Epithelial cell of proximal tubule (primary cell): ENCODE measurements at regions not wholly inside any gene's neighbourhood (a gene's known extent, or its start where the extent isn't known, plus 50 kb on each side); places are given as distances from the start of the nearest gene placed in this dataset.
"Not testable (repeated sequence)": the region's sequence is repeated elsewhere in the genome, so short reads cannot be mapped to it uniquely, and the experiment has no call there.

Experiments used
- DNase-seq: peaks from one replicate; pipeline ENCODE4 v3.0.0-alpha.2; 2011; ENCODE audit warnings: low read depth
- H3K4me3 ChIP-seq: 2 replicates; pipeline ENCODE4 v1.5.1; 2011; ENCODE audit warnings: low read depth, mild to moderate bottlenecking, low read length
- CTCF ChIP-seq: conservative IDR thresholded peaks from 2 replicates; pipeline ENCODE4 v1.5.1; 2012; ENCODE audit warnings: low read depth, mild to moderate bottlenecking, low read length

- not testable (repeated sequence) for H3K4me3 ChIP-seq, DNase-seq
These were observed 109.4 kb upstream of the SGIP1 start for GRCh38 chr1:66424530-66424929.

- DNase-seq = no peak
- no peak overlapping the region for H3K4me3 ChIP-seq
- no peak for TF ChIP-seq CTCF
These were observed 107.6 kb upstream of the SGIP1 start for GRCh38 chr1:66426239-66426853.

GRCh38 chr1:66430815-66431214 lies 103.1 kb upstream of the SGIP1 start:
- not testable (repeated sequence) for H3K4me3 ChIP-seq, DNase-seq

GRCh38 chr1:66431999-66432398 lies 102.0 kb upstream of the SGIP1 start:
- no peak for TF ChIP-seq CTCF
- H3K4me3 ChIP-seq = no peak overlapping the region
- no peak for DNase-seq

- no peak for TF ChIP-seq CTCF
- H3K4me3 ChIP-seq = no peak overlapping the region
- no peak for DNase-seq
These were observed 100.3 kb upstream of the SGIP1 start for GRCh38 chr1:66433611-66434010.

GRCh38 chr1:66434096-66434495 lies 99.9 kb upstream of the SGIP1 start:
- DNase-seq = no peak
- H3K4me3 ChIP-seq = no peak overlapping the region
- no peak for TF ChIP-seq CTCF

- H3K4me3 ChIP-seq = no peak overlapping the region
- no peak for DNase-seq
- no peak for TF ChIP-seq CTCF
These were observed 98.4 kb upstream of the SGIP1 start for GRCh38 chr1:66435541-66435940.

- DNase-seq = peak; percentile 62
- TF ChIP-seq CTCF = peak; percentile 68
- no peak overlapping the region for H3K4me3 ChIP-seq
These were observed 97.4 kb upstream of the SGIP1 start for GRCh38 chr1:66436378-66437135.
